ENCODE measurements at regions not wholly inside any gene's neighbourhood (a gene's known extent, or its start where the extent isn't known, plus 50 kb on each side); places are given as distances from the start of the nearest gene placed in this dataset.

- TF ChIP-seq, protein P1, sequence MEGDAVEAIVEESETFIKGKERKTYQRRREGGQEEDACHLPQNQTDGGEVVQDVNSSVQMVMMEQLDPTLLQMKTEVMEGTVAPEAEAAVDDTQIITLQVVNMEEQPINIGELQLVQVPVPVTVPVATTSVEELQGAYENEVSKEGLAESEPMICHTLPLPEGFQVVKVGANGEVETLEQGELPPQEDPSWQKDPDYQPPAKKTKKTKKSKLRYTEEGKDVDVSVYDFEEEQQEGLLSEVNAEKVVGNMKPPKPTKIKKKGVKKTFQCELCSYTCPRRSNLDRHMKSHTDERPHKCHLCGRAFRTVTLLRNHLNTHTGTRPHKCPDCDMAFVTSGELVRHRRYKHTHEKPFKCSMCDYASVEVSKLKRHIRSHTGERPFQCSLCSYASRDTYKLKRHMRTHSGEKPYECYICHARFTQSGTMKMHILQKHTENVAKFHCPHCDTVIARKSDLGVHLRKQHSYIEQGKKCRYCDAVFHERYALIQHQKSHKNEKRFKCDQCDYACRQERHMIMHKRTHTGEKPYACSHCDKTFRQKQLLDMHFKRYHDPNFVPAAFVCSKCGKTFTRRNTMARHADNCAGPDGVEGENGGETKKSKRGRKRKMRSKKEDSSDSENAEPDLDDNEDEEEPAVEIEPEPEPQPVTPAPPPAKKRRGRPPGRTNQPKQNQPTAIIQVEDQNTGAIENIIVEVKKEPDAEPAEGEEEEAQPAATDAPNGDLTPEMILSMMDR (IDR thresholded peaks at IDR 0.05; ENCODE audit: low read length) = no peak
- TF ChIP-seq EZH2 (optimal IDR thresholded peaks at IDR 0.05; ENCODE audit: low read depth, low read length) (no peak), EZH2phosphoT487 (IDR thresholded peaks at IDR 0.05; ENCODE audit: low read length) (no peak)
These were observed 389.1 kb downstream of the GADD45G start for GRCh38 chr9:89993678-89994630.
